ENCODE measurements at regions not wholly inside any gene's neighbourhood (a gene's known extent, or its start where the extent isn't known, plus 50 kb on each side); places are given as distances from the start of the nearest gene placed in this dataset.
A peak's percentile ranks its signal among the peaks of the same experiment; 100 is the strongest.
"Not testable (repeated sequence)": the region's sequence is repeated elsewhere in the genome, so short reads cannot be mapped to it uniquely, and the experiment has no call there.

DNA sequence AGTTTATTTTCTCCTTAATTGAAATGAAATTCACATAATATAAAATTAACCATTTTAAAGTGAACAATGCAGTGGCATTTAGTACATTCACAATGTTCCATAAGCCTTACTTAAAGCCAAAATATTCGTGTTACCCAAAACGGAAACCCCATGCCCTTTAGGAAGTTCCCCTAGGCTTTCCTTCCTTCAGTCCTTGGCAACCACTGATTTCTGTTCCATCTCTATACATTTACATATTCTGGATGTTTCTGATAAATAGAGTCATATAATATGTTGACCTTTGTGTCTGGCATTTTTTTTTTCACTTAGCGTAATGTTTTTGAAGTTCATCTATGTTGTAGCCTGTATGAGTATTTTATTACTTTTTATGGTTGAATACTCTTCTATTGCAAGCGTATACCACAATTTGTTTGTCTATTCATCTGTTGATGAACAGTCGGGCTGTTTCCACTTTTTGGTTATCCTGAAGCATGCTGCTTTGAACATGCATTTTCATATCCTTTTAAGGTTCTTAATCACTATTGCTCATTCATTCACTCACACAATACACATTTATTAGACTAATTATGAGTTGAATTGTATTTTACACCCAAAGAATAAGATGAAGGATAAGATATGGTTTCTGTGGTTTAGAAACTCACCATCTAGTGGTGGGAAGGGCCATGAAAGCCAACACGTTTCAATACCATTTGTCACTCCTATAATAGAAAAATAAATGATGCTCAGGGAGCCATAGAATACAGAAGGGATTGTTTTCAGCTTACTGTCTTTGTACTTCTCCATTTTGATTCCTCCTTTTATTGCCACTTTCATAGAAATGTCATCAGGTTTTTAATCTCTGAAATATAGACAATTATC is 408.2 kb upstream of the CBLB start:
- peak; percentile 74 for DNase-seq

DNA sequence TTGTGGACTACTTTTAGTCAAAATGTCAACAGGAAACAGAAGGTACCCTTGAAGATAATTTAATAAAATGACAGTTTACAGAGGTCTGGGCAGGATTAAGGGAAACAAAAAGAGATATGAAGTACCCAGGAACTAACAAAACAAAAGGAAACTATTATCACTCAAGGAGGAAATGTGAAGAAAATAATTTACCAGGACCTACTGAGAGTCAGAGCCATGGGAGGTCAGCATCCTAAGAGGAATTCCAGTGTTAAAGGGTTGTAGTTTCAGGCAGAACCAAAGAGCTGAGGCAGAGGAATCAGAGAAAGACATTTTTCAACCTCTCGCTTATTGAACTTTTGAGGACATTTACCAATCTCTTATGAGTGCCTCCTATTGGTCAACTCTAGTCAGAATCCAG is 408.9 kb upstream of the CBLB start:
- DNase-seq = peak; percentile 77

DNA sequence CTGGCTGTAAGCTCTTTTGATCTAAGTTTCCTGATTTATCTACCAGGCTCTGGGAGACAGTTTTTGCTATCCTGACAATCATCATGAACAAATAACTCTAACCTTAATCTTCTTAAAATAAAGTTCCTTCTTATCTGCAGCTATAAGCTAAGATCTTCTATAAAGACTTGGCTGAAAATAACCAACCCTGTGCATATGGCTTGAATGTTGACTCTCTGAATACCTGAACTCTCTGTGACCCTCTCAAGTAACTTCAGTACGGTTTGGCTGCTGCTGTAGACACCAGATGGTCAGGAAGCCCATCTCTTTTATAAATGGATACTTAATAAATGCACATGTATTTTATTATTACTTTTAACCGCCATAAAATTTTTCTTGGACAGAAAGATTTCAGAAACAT is 412.4 kb upstream of the CBLB start:
- peak; percentile 77 for DNase-seq

DNA sequence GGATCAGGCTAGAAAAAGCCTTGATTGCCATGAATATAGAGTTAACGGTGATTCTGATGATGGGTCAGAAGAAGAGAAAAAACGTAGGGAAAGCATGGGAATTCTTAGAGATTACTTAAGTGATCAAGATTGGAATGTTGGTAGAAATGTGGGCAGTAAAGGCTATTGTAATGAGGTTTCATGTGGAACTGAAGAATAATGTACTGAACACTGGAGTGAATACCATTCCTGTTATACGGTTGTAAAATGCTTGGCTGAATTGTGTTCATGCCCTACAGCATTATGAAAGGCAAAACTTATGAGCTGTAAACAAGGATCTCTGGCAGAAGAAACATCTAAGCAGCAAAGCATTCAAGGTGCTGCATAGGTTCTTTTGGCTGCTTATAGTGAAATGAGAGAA is 414.1 kb upstream of the CBLB start:
- no peak for DNase-seq

DNA sequence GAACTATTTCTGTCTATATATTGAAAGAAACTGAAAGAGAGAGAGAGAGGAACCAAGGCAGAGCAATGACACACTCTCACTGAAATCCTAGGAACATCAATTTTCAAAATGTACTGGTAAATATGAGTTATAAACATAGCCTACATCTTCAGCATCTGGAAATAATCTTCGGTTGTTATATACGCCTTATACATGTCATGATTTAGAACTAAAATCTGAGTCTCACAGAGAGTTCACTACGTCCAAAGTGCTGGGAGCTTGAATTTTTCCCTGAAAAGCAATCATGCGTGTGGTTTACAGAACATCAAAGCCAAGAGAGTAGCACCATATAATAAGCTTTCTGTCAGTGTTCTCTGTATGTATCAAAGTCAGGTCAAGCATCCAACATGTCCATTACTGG is 420.0 kb upstream of the CBLB start:
- DNase-seq = no peak

DNA sequence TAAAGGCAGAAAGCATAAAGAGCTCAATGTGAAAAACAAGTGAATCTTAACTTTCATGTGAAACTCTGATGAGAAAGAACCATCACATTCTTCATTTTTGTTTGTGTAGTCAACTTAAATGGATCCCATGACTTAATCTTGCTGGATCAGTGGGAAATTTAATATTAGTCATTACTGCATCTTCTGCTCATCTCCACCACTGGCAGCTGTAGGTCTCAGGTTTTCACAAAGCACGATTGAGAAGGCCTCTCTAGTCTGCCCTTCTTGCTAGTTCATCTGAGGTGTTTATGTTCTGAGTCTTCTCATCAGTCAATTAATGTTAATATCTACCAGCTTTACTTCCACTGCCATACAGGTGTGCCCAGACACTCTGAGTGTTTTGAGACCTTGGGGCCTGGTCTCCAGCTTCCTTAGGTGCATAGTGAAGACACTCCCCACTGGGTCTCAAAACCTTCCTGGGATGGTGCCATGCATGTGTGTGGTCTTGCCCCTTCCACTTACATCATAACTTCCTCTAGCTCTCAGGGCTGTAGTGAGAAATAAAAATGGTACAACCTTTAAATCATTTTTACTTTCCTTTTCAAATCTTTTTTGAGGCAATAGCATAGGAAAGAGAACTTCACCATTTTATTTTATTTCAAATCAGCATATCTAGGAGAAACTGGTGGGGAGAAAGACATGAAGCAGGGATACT is 421.6 kb upstream of the CBLB start:
- DNase-seq = no peak

DNA sequence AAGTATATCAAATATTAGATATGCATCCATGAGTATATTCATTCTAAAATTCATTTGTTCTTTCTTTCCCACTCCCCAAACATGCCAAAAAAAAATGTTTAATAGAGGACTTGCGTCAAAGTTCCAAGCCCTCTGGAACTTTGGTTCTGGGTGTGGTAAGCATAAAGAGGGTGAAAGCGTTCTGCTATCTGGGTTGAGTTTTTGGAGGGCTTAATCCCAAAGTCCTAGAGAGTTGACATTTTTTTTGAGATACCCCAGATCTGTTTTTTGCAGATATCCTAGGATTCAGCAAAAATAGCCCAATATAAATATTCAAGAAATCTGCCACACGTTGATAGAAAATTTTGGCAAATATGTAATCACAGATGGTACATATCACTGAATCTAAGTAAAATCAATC is 424.3 kb upstream of the CBLB start:
- no peak for DNase-seq

DNA sequence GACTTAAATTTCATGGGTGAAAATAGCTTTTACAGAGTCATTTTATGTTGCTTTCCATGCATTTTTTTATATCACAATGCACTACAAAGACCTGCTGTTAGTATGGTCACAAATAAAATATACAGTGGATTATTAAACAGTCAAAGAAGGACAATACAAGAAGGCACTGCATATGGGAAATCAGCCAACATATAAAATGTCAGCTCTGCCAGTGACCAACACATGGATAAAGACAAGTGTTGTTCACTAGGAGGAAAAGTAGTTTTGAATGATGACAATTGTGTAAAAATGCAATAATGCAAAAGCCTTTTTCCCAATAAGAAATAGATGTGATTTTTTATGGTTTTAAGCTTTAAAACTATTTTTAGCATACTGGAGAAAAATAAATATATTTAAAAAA is 425.3 kb upstream of the CBLB start:
- no peak for DNase-seq

DNA sequence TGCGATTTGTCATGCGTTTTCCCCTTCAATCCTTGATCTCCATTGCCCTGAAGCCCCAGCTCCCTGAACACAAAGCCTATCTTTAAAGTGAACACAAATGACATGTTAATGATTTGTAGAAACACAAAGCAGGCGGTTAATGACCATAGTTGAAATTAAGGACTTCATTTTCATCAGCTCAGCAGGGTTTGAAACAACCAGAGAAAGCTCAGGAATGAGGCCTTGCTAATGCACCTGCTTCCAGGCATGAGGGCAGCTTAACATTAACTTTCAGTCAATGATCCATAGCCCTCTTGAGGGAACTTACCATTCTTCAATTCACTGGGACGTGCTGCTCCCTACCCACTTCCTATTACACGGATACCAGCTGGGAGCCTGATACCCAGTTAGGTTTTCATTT is 427.2 kb upstream of the CBLB start:
- DNase-seq = peak; percentile 70

DNA sequence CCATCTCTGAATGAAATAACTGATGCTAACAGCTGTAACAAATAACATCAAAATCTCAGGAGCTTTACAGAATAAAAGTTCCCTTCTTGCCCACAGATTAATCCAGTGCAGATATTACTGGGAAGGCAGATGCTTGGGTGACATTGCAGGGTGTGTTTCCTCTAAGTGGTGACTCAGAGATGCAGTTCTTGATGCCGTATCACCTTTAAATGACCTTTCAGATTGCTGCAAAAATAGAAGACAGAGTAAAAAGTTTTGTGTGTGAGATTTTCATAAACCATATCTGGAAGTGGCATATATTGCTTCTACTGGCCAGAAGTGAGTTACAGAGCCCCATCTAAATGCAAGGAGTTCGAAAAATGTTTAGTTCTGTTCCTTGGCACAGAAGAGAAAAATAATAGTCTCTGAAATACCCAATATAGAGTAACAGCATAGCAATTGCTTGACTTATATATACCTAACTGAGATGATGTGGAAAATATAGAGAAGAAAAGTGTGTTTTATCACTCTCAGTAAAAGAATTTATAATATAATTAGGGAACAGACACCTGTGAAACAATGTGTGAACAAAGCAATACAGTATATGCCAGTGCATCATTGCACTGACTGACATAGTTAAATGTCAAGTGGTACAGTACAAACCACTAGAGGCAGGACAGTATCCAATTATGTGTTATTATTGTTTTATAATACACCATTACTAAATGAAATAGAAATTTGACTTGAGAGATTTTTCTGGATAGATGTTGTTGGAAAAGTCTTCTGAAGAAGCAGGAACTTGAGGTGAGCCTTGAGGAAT is 430.7 kb upstream of the CBLB start:
- no peak for DNase-seq

DNA sequence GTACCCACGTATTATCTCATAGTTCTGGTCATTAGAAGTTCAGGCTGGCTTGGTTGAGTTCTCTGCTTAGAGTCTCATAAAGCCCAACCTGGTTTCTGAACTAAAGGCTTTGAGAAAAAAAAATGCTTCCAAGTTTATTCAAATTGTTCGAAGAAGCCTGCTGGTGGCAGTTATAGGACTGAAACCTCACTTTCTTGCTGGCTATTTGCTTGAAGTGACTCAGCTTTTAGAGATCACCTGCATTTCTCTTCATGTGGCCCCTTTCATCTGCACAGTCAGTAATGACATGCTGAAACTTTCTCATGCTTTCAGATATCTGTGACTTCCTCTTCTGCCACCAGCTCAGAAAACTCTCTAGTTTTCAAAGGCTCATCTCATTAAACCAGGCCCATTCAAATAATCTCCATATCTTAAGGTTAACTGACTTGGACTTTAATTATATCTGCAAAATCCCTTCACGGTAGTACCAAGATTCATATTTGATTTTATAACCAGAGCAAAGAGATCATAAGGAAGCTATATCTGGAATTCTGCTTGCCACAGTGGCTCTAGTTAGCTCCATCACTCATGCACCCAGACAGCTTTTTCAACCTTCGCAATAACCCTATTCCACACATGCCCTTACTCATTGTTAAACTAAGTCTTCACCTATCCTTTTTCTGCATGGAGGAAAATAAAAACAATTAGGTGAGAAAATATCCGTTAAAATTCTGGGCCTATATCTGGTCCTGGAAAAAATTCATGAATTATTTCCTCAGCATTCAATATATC is 433.8 kb upstream of the CBLB start:
- DNase-seq = no peak

DNA sequence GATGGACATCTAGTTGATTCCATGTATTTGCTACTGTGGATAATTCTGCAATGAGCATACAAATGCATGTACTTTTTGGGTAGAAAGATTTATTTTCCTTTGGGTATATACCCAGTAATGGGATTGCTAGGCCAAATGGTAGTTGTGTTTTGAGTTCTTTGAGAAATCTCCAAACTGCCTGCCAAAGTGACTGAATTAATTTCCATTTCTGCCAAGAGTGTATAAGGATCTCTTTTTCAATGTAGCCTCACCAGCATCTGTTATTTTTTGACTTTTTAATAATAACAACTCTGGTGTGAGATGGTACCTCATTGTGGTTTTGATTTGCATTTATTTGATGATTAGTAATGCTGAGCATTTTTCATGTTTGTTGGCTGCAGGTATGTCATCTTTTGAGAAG is 435.0 kb upstream of the CBLB start:
- no peak for DNase-seq

DNA sequence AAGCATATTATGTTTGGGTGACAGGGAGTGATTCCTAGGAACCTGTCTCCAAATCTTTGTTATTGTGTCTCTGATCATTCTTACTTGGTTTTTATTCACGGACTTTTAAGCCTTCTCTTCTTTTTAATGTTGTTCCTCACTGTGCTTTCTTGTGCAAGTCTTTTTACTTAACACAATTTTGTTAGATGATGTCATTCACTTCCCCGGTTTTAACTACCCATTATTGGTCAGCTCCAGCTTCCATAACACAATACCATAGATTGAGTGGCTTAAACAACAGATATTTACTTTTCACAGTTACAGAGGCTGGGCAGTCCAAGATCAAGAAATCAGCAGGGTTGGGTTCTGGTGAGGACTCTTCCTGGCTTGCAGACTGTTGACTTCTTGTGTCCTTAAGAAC is 436.3 kb upstream of the CBLB start:
- DNase-seq = no peak

DNA sequence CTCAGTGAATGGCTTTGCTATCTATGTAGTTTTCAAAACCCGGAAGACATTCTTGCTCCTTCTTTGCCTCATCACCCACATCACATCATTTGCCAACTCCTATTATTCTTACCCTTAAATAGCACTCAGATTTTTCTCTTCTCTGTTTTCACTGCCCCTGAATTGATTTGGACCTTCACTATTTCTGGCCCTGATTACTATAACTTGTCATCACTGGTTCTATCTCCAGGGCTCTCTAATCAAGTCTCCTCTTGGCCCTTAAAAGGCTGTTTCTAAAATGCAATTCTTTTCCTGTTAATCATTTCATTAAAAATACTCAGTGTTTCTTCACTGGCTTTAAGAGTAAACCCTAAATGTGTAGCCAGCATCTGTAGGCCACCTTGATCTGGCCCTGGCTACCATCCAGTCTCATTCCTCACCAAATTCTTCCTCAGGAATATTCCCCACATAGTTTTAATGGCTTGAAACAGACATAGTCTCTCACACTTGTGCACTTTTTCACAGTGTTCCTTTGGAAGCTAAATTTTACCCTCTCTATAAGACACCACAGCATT is 437.1 kb upstream of the CBLB start:
- DNase-seq = no peak

DNA sequence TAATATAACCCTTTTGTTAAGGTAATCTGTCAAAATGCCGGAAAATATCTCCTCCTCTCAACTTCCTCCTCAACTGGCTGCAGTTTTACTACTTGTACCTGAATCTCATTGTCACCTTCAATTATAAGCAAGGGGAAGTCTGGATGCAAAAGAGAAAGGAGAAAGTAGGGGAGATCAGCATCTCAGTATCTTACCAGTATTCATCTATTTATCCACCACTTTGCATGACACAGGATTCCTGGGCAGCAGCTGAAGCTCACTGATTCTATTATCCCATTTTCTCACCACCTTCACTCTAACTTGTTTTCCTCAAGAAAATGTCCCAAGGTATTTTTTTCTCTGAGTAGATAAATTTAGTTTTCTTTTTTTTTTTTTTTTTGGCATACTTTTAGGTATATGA is 440.5 kb upstream of the CBLB start:
- no peak for DNase-seq

DNA sequence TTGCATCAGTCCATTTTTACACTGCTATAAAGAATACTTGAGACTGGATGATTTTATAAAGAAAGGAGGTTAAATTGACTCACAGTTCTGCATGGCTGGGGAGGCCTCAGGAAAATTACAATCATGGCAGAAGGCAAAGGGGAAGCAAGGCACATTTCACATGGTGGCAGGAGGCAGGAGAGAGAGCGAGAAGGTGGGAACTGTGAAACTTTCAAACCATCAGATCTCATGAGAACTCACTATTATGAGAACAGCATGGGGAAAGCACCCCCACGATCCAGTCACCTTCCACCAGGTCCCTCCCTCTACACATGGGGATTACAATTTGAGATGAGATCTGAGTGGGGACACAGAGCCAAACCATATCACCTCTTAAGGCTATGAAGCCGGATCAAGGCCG is 441.0 kb upstream of the CBLB start:
- not testable (repeated sequence) for DNase-seq

DNA sequence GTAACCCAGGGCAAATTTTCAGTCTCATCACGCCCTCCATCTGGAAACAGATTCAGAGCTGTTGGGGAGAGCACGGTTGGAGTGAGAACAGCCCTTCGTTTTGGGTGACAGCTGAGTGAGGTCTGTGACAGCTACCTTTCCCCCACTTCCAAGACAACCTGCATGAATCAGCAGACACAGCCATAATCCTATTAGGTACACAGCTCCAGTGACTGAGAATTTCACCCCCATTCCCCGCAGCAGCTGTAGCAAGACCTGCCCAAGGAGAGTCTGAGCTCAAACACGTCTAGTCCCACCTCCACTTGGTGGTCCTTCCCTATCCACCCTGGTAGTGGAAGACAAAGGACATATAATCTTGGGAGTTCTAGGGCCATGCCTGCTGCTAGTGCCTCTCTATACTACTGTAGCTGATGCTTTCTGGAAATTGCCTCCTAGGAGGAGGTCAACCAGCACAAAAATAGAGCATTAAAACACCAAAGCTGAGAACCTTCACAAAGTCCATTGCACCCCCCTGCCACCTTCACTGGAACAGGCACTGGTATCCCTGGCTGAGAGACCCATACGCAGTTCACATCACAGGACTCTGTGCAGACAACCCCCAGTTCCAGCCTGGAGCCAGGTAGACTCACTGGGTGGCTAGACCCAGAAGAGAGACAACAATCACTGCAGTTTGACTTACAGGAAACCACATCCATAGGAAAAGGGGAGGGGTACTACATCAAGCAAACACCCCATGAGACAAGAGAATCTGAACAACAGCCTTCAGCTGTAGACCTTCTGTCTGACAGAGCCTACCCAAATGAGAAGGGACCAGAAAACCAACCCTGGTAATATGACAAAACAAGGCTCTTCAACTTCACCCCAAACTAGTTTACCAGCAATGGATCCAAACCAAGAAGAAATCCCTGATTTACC is 448.6 kb upstream of the CBLB start:
- no peak for DNase-seq

DNA sequence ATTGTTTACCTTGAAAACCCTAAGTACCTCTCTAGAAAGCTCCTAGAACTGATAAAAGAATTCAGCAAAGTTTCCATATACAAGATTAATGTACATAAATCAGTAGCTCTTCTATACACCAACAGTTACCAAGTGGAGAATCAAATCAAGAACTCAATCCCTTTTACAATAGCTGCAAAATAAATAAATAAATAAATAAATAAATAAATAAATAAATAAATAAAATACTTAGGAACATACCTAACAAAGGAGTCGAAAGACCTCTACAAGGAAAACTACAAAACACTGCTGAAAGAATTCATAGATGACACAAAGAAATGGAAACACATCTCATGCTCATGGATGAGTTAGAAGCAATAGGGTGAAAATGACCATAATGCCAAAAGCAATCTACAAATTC is 452.6 kb upstream of the CBLB start:
- DNase-seq = not testable (repeated sequence)

DNA sequence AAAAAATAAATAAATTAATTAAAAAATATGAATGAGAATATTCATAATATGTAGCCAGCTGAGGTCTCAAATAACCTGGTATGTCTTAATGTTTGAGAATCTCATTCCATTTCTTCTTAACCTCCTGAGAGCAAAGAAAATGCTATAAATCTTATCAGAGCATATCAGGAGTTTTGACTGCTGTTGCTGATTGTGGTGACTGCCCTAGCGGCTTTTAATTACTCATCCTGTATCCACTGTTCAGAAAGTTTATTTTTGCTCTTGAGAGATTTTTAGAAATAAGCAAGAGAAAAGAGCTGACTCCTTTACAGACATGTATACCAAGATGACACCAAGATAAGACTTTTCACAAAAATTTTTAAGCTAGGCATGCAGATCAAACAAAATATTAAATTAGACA is 454.8 kb upstream of the CBLB start:
- DNase-seq = no peak

DNA sequence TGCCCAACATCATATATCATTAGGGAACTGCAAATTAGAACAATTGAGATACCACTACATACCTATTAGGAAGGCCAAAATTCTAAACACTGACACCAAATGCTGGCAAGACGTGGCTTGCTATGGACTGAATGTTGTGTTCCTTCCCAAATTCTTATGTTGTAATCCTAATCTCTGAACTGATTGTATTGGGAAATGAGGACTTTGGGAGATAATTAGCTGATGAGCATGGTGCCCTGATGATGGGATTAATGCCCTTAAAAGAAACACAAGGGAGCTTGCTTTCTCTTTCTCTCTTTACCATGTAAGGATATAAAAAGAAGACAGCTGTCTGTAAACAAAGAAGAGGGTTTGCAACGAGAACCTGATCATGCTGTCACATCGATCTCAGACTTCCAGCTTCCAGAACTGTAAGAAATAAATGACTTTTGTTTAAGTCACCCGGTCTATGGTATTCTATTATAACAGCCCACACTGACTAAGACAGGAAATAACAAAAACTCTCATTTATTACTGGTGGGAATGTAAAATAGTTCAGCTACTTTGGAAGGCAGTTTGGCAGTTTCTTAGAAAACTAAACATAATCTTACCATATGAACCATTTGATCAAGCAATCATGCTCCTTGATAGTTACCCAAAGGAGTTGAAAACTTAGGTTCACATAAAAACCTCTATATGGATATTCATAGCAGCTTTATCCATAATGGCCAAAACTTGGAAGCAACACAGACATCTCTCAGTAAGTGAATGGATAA is 458.3 kb upstream of the CBLB start:
- no peak for DNase-seq

DNA sequence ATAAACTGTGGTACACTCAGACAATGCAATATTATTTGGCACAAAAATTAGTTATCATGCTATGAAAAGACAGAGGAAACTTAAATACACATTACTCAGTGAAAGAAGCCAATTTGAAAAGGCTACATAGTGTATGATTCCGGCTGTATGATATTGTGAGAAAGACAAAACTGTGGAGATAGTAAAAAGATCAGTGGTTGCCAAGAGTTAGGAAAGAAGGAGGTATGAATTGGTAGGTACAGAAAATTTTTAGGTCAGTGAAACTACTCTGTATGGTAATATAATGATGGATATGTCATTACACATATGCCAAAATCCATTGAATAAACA is 458.8 kb upstream of the CBLB start:
- DNase-seq = no peak

Data from NCI-H69 (cell line).